Panc1 (cell line): ENCODE measurements at regions not wholly inside any gene's neighbourhood (a gene's known extent, or its start where the extent isn't known, plus 50 kb on each side); places are given as distances from the start of the nearest gene placed in this dataset.

Experiments
- ATAC-seq: fragments of 200-7000 bp; cut with Tn5 transposase; 2 replicates; pipeline ENCODE4 v1.9.1; 2020; ENCODE audit warnings: mild to moderate bottlenecking, moderate library complexity
- BruUV-seq: library from RNA; stranded (reverse); fragments of 400-500 nt; replicated peaks from 2 replicates; lab custom pipeline; 2021; lab: Mats Ljungman, UMichigan
- CTCF ChIA-PET: fragments of 300-600 bp; sonication (Branson Sonifier 250); formaldehyde crosslinking; loops from one replicate; lab custom pipeline; 2022; ENCODE audit warnings: antibody characterized with exemption; lab: Charles Lee
- POLR2A ChIA-PET: fragments of 300-600 bp; sonication (Branson Sonifier 250); formaldehyde crosslinking; loops from one replicate; lab custom pipeline; 2022; ENCODE audit warnings: antibody characterized with exemption; lab: Charles Lee
- DNase-seq: peaks from one replicate; pipeline ENCODE4 v3.0.0-alpha.2; 2010; ENCODE audit warnings: low read depth, low spot score
- H3K27ac ChIP-seq: 2 replicates; pipeline ENCODE4 v1.5.1; 2011; ENCODE audit warnings: mild to moderate bottlenecking, low read length, inconsistent platforms
- H3K27me3 ChIP-seq: fragments of 200-500 bp; sonication (Bioruptor generic); 2 replicates; pipeline ENCODE4 v1.6.0; 2014; ENCODE audit warnings: low read length, inconsistent platforms; ENCODE audit not compliant: control insufficient read depth, insufficient read depth
- H3K36me3 ChIP-seq: fragments of 200-500 bp; sonication (Bioruptor generic); 2 replicates; pipeline ENCODE4 v1.5.1; 2014; ENCODE audit warnings: inconsistent platforms, mild to moderate bottlenecking, low read length, moderate library complexity; ENCODE audit not compliant: control insufficient read depth, insufficient read depth
- H3K4me1 ChIP-seq: 2 replicates; pipeline ENCODE4 v1.5.1; 2011; ENCODE audit warnings: inconsistent platforms, mild to moderate bottlenecking, low read length, moderate library complexity; ENCODE audit not compliant: control insufficient read depth, insufficient read depth
- H3K4me3 ChIP-seq, 2 experiments: 2 replicates each; pipeline ENCODE4 v1.5.1; 2011 to 2012; ENCODE audit warnings: low read depth in 2 of 2, low read length in 2 of 2, mild to moderate bottlenecking in 2 of 2, inconsistent platforms in 1 of 2, moderate library complexity in 1 of 2
- H3K9me3 ChIP-seq: fragments of 200-500 bp; sonication (Bioruptor generic); 2 replicates; pipeline ENCODE4 v1.5.1; 2014; ENCODE audit warnings: low read depth, mild to moderate bottlenecking, inconsistent platforms, low read length, moderate library complexity; ENCODE audit not compliant: control insufficient read depth, insufficient read depth
- CTCF ChIP-seq: fragments of 450-650 bp; IDR thresholded peaks from 2 replicates; pipeline ENCODE4 v1.5.1; 2017; ENCODE audit warnings: mild to moderate bottlenecking
- POLR2AphosphoS5 ChIP-seq: IDR thresholded peaks from 2 replicates; pipeline ENCODE4 v1.6.1; 2012; ENCODE audit warnings: mild to moderate bottlenecking, low read depth, low read length, moderate library complexity
- REST ChIP-seq, 2 experiments: IDR thresholded peaks; 2 replicates each; pipeline ENCODE4 v1.6.1; 2011 to 2012; ENCODE audit warnings: low read depth in 2 of 2, control low read depth in 1 of 2, low read length in 1 of 2, mild to moderate bottlenecking in 1 of 2, moderate library complexity in 1 of 2; ENCODE audit not compliant: insufficient read depth in 1 of 2
- SIN3A ChIP-seq: IDR thresholded peaks from 2 replicates; pipeline ENCODE4 v1.6.1; 2012; ENCODE audit warnings: low read depth, mild to moderate bottlenecking, low read length, moderate library complexity, borderline replicate concordance; ENCODE audit not compliant: insufficient read depth
- TCF7L2 ChIP-seq: IDR thresholded peaks from 2 replicates; pipeline ENCODE4 v1.6.1; 2011; ENCODE audit warnings: mild to moderate bottlenecking, low read depth, low read length, inconsistent platforms
- in situ Hi-C: cut with HindIII; loops from 2 replicates; pipeline ENCODE4 v1.10.0; 2016; ENCODE audit warnings: low sequenced_read_pairs, low pct_unique_long_range_greater_than_20kb
- intact Hi-C: fragments of 100-400 bp; cut with micrococcal nuclease; formaldehyde crosslinking; loops from one replicate; pipeline ENCODE4 v1.10.0; 2022; ENCODE audit not compliant: unreplicated experiment

DNA sequence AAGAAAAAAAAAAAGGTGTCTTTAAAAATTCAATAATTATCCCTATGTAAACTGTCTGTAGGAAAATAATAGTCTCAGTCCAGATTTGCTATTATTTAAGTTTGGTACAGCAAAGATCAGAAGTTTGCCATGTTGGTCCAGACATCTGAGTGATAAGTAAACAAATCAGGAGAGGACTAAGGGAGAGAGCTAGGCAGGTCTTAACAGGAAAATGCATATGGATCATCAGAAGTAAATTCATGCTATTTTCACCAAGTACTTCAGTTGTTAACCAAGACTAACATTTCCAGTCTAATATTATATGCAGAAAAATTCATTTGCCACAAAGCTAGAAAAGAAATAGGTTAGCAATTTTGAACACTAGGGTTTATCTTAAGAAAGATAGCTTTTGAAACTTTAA, 95.0 kb upstream of the STK17B start:
- Histone ChIP-seq H3K9me3 (no peaks in the 10 kb centered on the region), H3K4me1 (no peaks in the 10 kb centered on the region), H3K36me3 (no peaks in the 10 kb centered on the region), H3K4me3 (no peak overlapping the region), H3K27me3 (no peaks in the 10 kb centered on the region), H3K27ac (no peak overlapping the region)
- no peak for DNase-seq
- no peak for ATAC-seq
- ChIA-PET POLR2A (no interaction called here), CTCF (no interaction called here)
- no peak for TF ChIP-seq CTCF
- TF ChIP-seq POLR2AphosphoS5 = no peak
- BruUV-seq = no TSS peak
- intact Hi-C loops = no loop called here
- in situ Hi-C loops = no loop called here

- TF ChIP-seq POLR2AphosphoS5 = no peak
- no peak for TF ChIP-seq TCF7L2
- no peak for TF ChIP-seq SIN3A
- no peaks in the 10 kb centered on the region for H3K27me3 ChIP-seq
- no peaks in the 10 kb centered on the region for H3K9me3 ChIP-seq
- ChIA-PET POLR2A (no interaction called here), CTCF (no interaction called here)
- ATAC-seq (no peak), DNase-seq (no peak)
- H3K4me1 ChIP-seq = no peaks in the 10 kb centered on the region
- H3K36me3 ChIP-seq = no peaks in the 10 kb centered on the region
- in situ Hi-C loops (no loop called here), intact Hi-C loops (no loop called here)
- H3K27ac ChIP-seq = no peak overlapping the region
- BruUV-seq = no TSS peak
- no peak overlapping the region for H3K4me3 ChIP-seq
Observed at GRCh38 chr2:196266855-196267254, 95.5 kb upstream of the STK17B start.

DNA sequence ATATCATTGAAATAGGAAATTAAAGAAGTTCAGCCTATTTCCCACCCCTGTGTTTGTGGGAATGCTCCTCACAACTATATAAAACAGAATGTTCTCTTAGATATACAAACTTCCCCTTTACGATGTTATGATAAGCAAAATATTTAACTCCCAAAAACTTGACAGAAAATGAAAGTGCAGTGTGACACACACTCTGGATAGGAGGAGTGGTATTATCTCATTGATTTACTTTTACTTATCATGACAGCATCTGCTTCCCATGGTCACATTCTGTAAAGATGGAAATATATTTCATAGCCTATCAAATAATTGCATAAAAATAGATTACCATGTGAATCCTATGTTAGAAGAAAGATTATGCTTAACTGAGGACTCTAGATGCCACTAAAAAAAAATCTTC, 96.6 kb upstream of the STK17B start:
- H3K27ac ChIP-seq = no peak overlapping the region
- no peaks in the 10 kb centered on the region for H3K27me3 ChIP-seq
- ChIA-PET CTCF (no interaction called here), POLR2A (no interaction called here)
- H3K4me3 ChIP-seq = no peak overlapping the region
- no peak for DNase-seq
- intact Hi-C loops (no loop called here), in situ Hi-C loops (no loop called here)
- no peaks in the 10 kb centered on the region for H3K4me1 ChIP-seq
- no peak for ATAC-seq
- H3K9me3 ChIP-seq = no peaks in the 10 kb centered on the region
- BruUV-seq = no TSS peak
- no peaks in the 10 kb centered on the region for H3K36me3 ChIP-seq
- TF ChIP-seq REST (IDR thresholded peaks at IDR 0.05; ENCODE audit: insufficient read depth in 1 of 2, low read depth in 2 of 2, low read length in 1 of 2) (no peak), POLR2AphosphoS5 (no peak), SIN3A (no peak), CTCF (no peak), TCF7L2 (no peak)
